ENCODE measurements at regions not wholly inside any gene's neighbourhood (a gene's known extent, or its start where the extent isn't known, plus 50 kb on each side); places are given as distances from the start of the nearest gene placed in this dataset.

DNA sequence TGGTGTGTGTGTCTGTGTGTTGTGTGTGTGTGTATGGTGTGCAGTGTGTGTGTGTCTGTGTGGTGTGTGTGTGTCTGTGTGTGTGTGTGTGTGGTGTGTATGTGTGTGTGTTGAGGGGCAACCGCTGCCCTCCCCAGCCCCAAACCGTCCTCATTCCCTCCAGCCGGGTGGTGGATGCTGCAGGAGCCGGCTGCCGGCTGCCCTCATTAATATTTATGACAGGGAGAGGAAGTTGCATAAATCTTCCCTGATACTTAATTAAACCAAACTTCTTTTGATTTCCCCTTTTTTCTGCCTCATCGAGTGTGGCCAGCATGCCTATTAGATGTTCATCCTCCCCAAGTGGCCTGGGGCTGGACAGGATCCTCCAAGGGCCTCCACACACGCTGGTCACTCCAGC lies 121.4 kb upstream of the MVB12B start:
- 0% methylated on average over 1 of the region's 7 CpGs for WGBS (ENCODE audit: insufficient coverage)
- peaks cover 0 to 56% of the 10 kb centered on the region in 2 experiments for H3K27me3 ChIP-seq (replicated peaks in 1 of 2; ENCODE audit: control insufficient read depth in 2 of 2, extremely low read depth in 1 of 2, insufficient read depth in 2 of 2, low read length in 1 of 2)
- no peak overlapping the region for H3K27ac ChIP-seq (ENCODE audit: low read length)
- no peaks in the 10 kb centered on the region for H3K9me3 ChIP-seq
- H3K27me3 Mint-ChIP-seq, result peaks cover 40 to 42% of the 10 kb centered on the region in 2 donors
- H3K4me3 Mint-ChIP-seq, result no peak overlapping the region
- CTCF ChIA-PET, result no interaction called here
- no peaks in the 10 kb centered on the region for H3K4me1 Mint-ChIP-seq
- H3K27ac Mint-ChIP-seq, result no peak overlapping the region
- no peaks in the 10 kb centered on the region for H3K4me1 ChIP-seq (ENCODE audit: control insufficient read depth in 1 of 2, extremely low read depth in 1 of 2, insufficient read depth in 2 of 2, low read length in 2 of 2)
- ATAC-seq (replicated peaks in 1 of 4), result no peak
- no peak for DNase-seq
- POLR2A ChIA-PET, result no interaction called here
- H3K36me3 Mint-ChIP-seq, result no peaks in the 10 kb centered on the region
- no peak overlapping the region for H3K4me3 ChIP-seq (ENCODE audit: control insufficient read depth in 1 of 2, extremely low read depth in 1 of 2, low read length in 1 of 2)
- no peaks in the 10 kb centered on the region for H3K36me3 ChIP-seq (ENCODE audit: control insufficient read depth in 2 of 2, extremely low read depth in 1 of 2, insufficient read depth in 1 of 2, low read length in 1 of 2)
- H3K9me3 Mint-ChIP-seq, result no peaks in the 10 kb centered on the region

DNA sequence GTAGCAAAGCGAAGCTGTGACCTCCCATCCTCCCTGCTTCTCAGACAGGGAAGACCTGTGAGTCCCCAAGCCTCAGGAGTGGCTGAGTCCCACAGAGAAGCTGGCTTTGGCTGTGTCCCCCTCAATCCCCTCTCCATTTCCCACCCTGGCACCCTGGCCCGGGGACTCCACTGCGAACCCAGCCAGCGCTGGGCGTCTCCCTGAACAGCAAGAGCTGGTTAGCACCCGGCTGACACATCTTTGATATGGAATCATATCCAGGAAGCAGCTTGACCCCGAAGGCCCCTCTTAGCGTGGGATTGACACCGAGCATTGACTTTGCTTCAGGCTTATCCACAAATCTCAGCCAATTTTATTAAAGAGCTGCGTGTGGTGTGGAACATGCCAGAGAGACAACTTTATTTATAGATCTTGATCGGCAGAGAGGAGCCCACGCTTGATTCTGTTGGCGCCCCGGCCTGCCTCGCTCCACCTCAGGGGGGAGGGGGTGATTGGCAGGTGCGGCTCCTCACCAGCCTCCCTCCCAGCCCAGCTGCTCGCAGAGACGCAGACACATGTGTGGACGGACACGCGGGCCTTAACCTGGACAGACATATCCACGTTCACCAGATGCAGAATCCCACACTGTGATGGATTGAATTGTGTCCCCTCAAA lies 120.7 kb upstream of the MVB12B start:
- Mint-ChIP-seq H3K4me3 (no peak overlapping the region), H3K36me3 (no peaks in the 10 kb centered on the region), H3K27ac (no peak overlapping the region), H3K4me1 (no peaks in the 10 kb centered on the region), H3K9me3 (no peaks in the 10 kb centered on the region), H3K27me3 (peaks cover 35 to 36% of the 10 kb centered on the region in 2 donors)
- H3K36me3 ChIP-seq (ENCODE audit: control insufficient read depth in 2 of 2, extremely low read depth in 1 of 2, insufficient read depth in 1 of 2, low read length in 1 of 2), result no peaks in the 10 kb centered on the region
- DNase-seq (no peak), ATAC-seq (replicated peaks in 1 of 4) (no peak)
- ChIA-PET CTCF (no interaction called here), POLR2A (no interaction called here)
- WGBS (ENCODE audit: insufficient coverage), result 76% methylated on average over 8 of the region's 22 CpGs
- peaks cover 0 to 56% of the 10 kb centered on the region in 2 experiments for H3K27me3 ChIP-seq (replicated peaks in 1 of 2; ENCODE audit: control insufficient read depth in 2 of 2, extremely low read depth in 1 of 2, insufficient read depth in 2 of 2, low read length in 1 of 2)
- H3K4me1 ChIP-seq (ENCODE audit: control insufficient read depth in 1 of 2, extremely low read depth in 1 of 2, insufficient read depth in 2 of 2, low read length in 2 of 2), result no peaks in the 10 kb centered on the region
- no peak overlapping the region for H3K4me3 ChIP-seq (ENCODE audit: control insufficient read depth in 1 of 2, extremely low read depth in 1 of 2, low read length in 1 of 2)
- no peaks in the 10 kb centered on the region for H3K9me3 ChIP-seq
- H3K27ac ChIP-seq (ENCODE audit: low read length), result no peak overlapping the region

DNA sequence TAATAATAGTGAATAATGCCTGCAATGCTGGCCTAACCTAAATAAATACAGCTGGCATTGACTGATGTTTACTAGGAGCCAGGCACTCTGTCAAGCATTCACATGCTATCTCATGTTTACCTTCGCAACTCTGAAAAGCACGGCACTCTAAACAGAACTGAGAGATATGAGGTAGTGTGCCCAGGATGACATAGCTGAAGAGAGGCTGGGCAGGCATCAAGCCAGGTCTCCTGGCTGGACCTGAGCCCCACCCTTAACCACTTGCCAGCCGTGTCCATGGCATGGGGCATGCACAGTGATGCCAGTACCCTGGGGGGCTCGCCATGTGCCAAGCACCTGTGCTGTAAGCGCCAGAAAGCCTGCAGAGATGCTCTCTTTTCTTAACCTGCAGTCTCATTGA lies 119.4 kb upstream of the MVB12B start:
- WGBS (ENCODE audit: insufficient coverage), result 80% methylated on average over 4 of the region's 5 CpGs
- no peaks in the 10 kb centered on the region for H3K9me3 ChIP-seq
- no peaks in the 10 kb centered on the region for H3K4me1 ChIP-seq (ENCODE audit: control insufficient read depth in 1 of 2, extremely low read depth in 1 of 2, insufficient read depth in 2 of 2, low read length in 2 of 2)
- no peaks in the 10 kb centered on the region for H3K36me3 Mint-ChIP-seq
- DNase-seq (no peak), ATAC-seq (replicated peaks in 1 of 4) (no peak)
- no peak overlapping the region for H3K27ac ChIP-seq (ENCODE audit: low read length)
- H3K4me3 ChIP-seq (ENCODE audit: control insufficient read depth in 1 of 2, extremely low read depth in 1 of 2, low read length in 1 of 2), result no peak overlapping the region
- no peaks in the 10 kb centered on the region for H3K9me3 Mint-ChIP-seq
- no peak overlapping the region for H3K4me3 Mint-ChIP-seq
- CTCF ChIA-PET, result no interaction called here
- no peaks in the 10 kb centered on the region for H3K36me3 ChIP-seq (ENCODE audit: control insufficient read depth in 2 of 2, extremely low read depth in 1 of 2, insufficient read depth in 1 of 2, low read length in 1 of 2)
- POLR2A ChIA-PET, result no interaction called here
- H3K4me1 Mint-ChIP-seq, result no peaks in the 10 kb centered on the region
- peaks cover 30 to 31% of the 10 kb centered on the region in 2 donors for H3K27me3 Mint-ChIP-seq
- H3K27ac Mint-ChIP-seq, result no peak overlapping the region
- peaks cover 0 to 56% of the 10 kb centered on the region in 2 experiments for H3K27me3 ChIP-seq (replicated peaks in 1 of 2; ENCODE audit: control insufficient read depth in 2 of 2, extremely low read depth in 1 of 2, insufficient read depth in 2 of 2, low read length in 1 of 2)

DNA sequence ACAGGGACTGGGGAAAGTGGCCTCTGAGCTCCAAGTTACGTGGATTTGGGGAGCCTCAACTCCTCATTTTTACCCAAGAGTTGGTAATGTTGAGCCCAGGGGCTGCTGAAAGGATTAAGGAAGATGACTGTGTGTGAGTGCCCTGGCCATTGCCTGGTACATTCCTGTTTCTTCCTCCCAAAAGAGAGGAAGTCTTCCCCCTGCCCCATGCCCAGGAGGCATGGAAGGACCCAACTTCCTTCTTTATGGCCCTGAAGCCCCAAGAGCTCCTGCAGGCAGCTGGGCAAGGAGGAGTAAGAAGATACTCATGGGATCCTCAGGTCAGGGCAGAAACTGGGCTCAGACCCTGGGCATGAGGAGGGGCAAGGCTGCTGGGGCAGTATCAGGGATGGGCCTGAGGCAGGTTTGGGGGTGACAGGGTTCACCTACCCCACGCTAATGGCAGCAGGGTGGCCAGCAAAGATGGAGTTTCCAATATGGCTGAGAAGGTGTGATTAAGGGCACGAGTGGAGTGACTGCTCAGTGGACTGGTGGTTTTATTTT lies 118.3 kb upstream of the MVB12B start:
- Histone ChIP-seq H3K4me1 (ENCODE audit: control insufficient read depth in 1 of 2, extremely low read depth in 1 of 2, insufficient read depth in 2 of 2, low read length in 2 of 2) (no peaks in the 10 kb centered on the region), H3K36me3 (ENCODE audit: control insufficient read depth in 2 of 2, extremely low read depth in 1 of 2, insufficient read depth in 1 of 2, low read length in 1 of 2) (no peaks in the 10 kb centered on the region), H3K27ac (ENCODE audit: low read length) (no peak overlapping the region), H3K4me3 (ENCODE audit: control insufficient read depth in 1 of 2, extremely low read depth in 1 of 2, low read length in 1 of 2) (no peak overlapping the region), H3K9me3 (no peaks in the 10 kb centered on the region), H3K27me3 (replicated peaks in 1 of 2; ENCODE audit: control insufficient read depth in 2 of 2, extremely low read depth in 1 of 2, insufficient read depth in 2 of 2, low read length in 1 of 2) (peaks cover 0 to 51% of the 10 kb centered on the region in 2 experiments)
- CTCF ChIA-PET, result no interaction called here
- 79% methylated on average over 2 of the region's 3 CpGs for WGBS (ENCODE audit: insufficient coverage)
- Mint-ChIP-seq H3K4me3 (no peak overlapping the region), H3K4me1 (no peaks in the 10 kb centered on the region), H3K27me3 (peaks cover 21 to 23% of the 10 kb centered on the region in 2 donors), H3K9me3 (peaks cover 0 to 2% (median 0%) of the 10 kb centered on the region in 3 donors), H3K36me3 (no peaks in the 10 kb centered on the region), H3K27ac (no peak overlapping the region)
- POLR2A ChIA-PET, result no interaction called here
- DNase-seq (no peak), ATAC-seq (replicated peaks in 1 of 4) (no peak)

DNA sequence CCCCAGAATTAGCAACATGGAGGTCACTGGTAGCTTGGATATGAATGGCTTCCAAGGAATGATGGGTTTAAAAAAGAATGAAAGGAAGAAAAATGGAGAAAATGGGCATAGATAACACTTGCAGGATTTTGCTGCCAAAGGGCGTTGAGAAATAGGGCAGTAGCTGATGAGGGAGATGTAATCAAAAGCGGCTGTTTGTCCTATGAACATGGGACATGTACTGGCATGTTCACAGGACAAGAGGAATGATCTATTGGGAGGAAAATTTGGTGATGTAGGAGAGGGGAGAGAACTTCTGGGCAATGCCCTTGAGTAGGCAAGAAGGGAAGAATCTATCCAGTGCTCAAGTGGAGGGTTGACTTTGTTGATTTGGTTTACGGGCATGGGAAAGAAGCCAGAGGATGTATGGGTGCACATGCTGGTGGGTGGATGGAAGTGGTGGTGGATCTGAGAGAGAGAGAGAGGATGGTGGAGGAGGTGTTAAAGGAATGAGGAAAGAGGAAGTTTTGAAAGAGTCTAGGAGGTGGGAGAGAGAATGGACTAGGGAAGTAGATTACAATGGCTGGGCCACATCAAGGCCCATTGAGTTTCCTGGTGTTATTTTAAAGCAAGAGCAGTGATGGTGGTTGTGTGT lies 115.1 kb upstream of the MVB12B start:
- H3K27me3 Mint-ChIP-seq, result peaks cover 35 to 41% of the 10 kb centered on the region in 2 donors
- H3K27ac Mint-ChIP-seq, result no peak overlapping the region
- H3K4me1 ChIP-seq (ENCODE audit: control insufficient read depth in 1 of 2, extremely low read depth in 1 of 2, insufficient read depth in 2 of 2, low read length in 2 of 2), result no peaks in the 10 kb centered on the region
- no peak overlapping the region for H3K4me3 Mint-ChIP-seq
- no peak for DNase-seq
- no peak for ATAC-seq (replicated peaks in 1 of 4)
- peaks cover 0 to 20% of the 10 kb centered on the region in 2 experiments for H3K27me3 ChIP-seq (replicated peaks in 1 of 2; ENCODE audit: control insufficient read depth in 2 of 2, extremely low read depth in 1 of 2, insufficient read depth in 2 of 2, low read length in 1 of 2)
- H3K27ac ChIP-seq (ENCODE audit: low read length), result no peak overlapping the region
- 78% methylated on average over 3 of the region's 3 CpGs for WGBS (ENCODE audit: insufficient coverage)
- H3K36me3 ChIP-seq (ENCODE audit: control insufficient read depth in 2 of 2, extremely low read depth in 1 of 2, insufficient read depth in 1 of 2, low read length in 1 of 2), result no peaks in the 10 kb centered on the region
- ChIA-PET POLR2A (no interaction called here), CTCF (no interaction called here)
- no peak overlapping the region for H3K4me3 ChIP-seq (ENCODE audit: control insufficient read depth in 1 of 2, extremely low read depth in 1 of 2, low read length in 1 of 2)
- H3K9me3 ChIP-seq, result no peaks in the 10 kb centered on the region
- H3K9me3 Mint-ChIP-seq, result peaks cover 5 to 15% (median 10%) of the 10 kb centered on the region in 3 donors
- no peaks in the 10 kb centered on the region for H3K4me1 Mint-ChIP-seq
- no peaks in the 10 kb centered on the region for H3K36me3 Mint-ChIP-seq

DNA sequence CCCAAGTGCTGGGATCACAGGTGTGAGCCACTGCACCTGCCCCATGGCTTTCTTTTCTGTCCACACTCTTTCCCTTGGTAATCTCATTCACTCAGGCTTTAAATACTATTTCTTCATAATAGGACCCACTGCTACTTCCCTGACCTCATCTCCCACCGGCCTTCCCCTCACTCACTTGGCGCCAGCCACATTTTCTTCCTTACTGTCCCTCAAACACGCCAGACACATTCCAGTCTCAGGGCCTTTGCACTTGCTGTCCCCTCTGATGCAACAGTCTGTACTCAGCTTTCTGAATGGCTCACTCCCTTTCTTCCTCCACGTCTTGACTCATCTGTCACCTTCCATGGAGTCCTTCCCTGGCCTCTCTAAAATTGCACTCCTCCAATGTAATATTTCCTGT lies 111.1 kb upstream of the MVB12B start:
- ChIA-PET CTCF (no interaction called here), POLR2A (no interaction called here)
- Histone ChIP-seq H3K36me3 (ENCODE audit: control insufficient read depth in 2 of 2, extremely low read depth in 1 of 2, insufficient read depth in 1 of 2, low read length in 1 of 2) (no peaks in the 10 kb centered on the region), H3K9me3 (no peaks in the 10 kb centered on the region), H3K27ac (ENCODE audit: low read length) (no peak overlapping the region), H3K4me3 (ENCODE audit: control insufficient read depth in 1 of 2, extremely low read depth in 1 of 2, low read length in 1 of 2) (no peak overlapping the region), H3K4me1 (ENCODE audit: control insufficient read depth in 1 of 2, extremely low read depth in 1 of 2, insufficient read depth in 2 of 2, low read length in 2 of 2) (no peaks in the 10 kb centered on the region), H3K27me3 (replicated peaks in 1 of 2; ENCODE audit: control insufficient read depth in 2 of 2, extremely low read depth in 1 of 2, insufficient read depth in 2 of 2, low read length in 1 of 2) (peaks cover 0 to 36% of the 10 kb centered on the region in 2 experiments)
- no peak for ATAC-seq (replicated peaks in 1 of 4)
- Mint-ChIP-seq H3K4me3 (no peak overlapping the region), H3K27ac (no peak overlapping the region), H3K27me3 (peaks cover 40 to 52% of the 10 kb centered on the region in 2 donors), H3K4me1 (no peaks in the 10 kb centered on the region), H3K36me3 (no peaks in the 10 kb centered on the region), H3K9me3 (peaks cover 5 to 15% (median 10%) of the 10 kb centered on the region in 3 donors)
- WGBS (ENCODE audit: insufficient coverage), result 76% methylated on average over 4 of the region's 4 CpGs
- DNase-seq, result no peak
